ENCODE measurements at regions not wholly inside any gene's neighbourhood (a gene's known extent, or its start where the extent isn't known, plus 50 kb on each side); places are given as distances from the start of the nearest gene placed in this dataset.

- DNase-seq (ENCODE audit: low read depth), result no peak
Measured at GRCh38 chr1:58000116-58000515, 546.4 kb downstream of the OMA1 start.

DNA sequence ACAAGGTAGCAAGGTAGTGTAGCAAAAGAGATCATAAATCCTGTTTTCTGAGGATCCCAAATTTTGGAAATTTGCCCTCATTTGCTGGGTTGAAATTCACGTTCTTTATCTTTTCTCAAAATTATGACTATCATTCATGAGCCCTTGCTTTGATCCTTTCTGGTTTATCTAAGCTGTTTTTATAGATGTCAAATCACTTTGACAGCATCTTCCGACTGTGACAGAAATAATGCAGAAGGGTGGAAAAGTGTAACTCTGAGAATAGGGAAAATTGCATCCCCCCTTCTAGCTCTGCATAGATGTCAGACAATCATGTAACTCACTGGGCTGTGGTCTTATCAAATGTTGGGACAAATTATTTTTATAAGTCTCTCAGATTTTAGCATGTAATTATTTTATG lies 550.1 kb downstream of the OMA1 start:
- no peak for DNase-seq (ENCODE audit: low read depth)

- no peak for DNase-seq (ENCODE audit: low read depth)
Measured at GRCh38 chr1:57991289-57991688, 555.2 kb downstream of the OMA1 start.

- DNase-seq (ENCODE audit: low read depth), result no peak
Measured at GRCh38 chr1:57989877-57990276, 556.6 kb downstream of the OMA1 start.

GRCh38 chr1:57987523-57987922 lies 559.0 kb downstream of the OMA1 start:
- DNase-seq (ENCODE audit: low read depth), result no peak

DNA sequence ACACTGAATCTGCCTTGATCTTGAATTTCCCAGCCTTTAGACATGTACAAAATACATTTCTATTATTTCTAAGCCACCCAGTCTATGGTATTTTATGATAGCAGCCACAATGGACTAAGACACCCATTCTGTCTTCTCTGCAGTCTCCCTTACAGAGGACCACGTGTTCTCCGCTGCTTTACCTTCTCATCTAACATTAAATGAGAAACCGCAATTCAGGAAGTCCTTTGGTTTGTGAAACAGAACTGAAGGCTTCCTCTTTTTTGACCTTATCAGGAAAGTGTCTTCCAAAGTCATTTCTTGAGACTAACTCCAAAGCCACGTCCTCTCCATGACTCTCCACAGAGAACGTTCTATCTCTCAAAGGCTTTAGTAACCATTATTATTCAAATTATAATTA lies 560.1 kb downstream of the OMA1 start:
- DNase-seq (ENCODE audit: low read depth), result no peak

DNA sequence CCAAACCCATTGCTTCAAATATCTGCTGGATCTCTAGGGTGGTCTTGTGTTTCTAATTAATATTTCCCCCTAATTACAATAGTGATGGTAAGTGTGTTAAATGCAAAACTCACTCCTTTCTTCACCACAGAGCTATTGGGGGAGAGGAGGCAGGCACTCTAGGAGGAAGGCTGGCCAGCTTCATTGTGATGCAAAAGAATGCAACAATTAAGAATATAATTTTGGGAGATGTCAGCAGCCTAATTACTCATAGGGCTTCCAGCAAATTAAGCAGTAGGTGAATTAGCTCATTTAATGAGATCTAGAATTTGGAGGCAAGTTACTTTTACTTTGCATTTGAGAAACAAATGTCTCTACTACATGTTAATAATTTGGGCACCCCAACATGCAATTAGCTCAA lies 560.4 kb upstream of the DAB1 start:
- no peak for DNase-seq (ENCODE audit: low read depth)

DNA sequence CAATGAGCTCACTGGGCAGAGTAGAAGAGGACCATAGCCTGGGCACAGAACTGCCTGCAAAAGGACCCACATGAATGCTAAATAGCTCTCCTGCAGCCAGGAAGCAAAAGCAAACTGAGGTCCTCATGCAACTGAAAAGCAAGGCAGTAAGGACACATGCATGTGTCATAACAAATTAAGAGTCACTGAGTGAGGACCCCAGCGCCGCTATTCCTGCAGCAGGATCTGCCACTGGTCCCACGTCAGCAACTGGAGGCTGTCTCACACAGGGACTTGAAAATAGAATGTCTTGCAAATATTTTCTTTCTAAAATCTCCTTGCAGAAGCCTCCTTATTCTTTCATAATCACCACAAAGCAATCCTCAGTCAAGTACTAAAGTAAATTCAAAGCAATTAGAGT lies 559.6 kb upstream of the DAB1 start:
- no peak for DNase-seq (ENCODE audit: low read depth)

- DNase-seq (ENCODE audit: low read depth), result no peak
Measured at GRCh38 chr1:57982852-57983251, 559.0 kb upstream of the DAB1 start.

DNA sequence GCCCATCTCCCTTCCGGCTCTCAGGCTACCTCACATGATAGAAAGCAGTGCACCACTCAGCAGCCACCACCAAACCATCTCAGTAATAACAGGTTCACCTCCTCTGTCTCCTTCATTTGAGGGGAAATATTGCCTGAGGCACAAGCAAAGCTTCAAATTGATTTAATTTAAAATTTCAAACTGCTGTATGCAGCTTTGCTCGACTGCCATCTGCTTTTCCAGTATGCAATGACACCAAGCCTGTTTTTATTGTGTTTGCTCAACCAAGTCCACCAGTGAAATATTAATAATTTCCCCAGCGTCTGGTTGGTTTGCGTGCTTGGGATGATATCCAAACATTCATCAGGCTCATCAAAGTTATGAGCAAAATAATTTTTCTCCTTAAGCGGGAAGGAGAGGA lies 552.4 kb upstream of the DAB1 start:
- DNase-seq (ENCODE audit: low read depth), result no peak

- no peak for DNase-seq (ENCODE audit: low read depth)
Measured at GRCh38 chr1:57968321-57968720, 544.5 kb upstream of the DAB1 start.

- no peak for DNase-seq (ENCODE audit: low read depth)
Measured at GRCh38 chr1:57966751-57967406, 543.0 kb upstream of the DAB1 start.

- DNase-seq (ENCODE audit: low read depth), result no peak
Measured at GRCh38 chr1:57966340-57966739, 542.5 kb upstream of the DAB1 start.

- no peak for DNase-seq (ENCODE audit: low read depth)
Measured at GRCh38 chr1:57963581-57963980, 539.7 kb upstream of the DAB1 start.

GRCh38 chr1:57959531-57960241 lies 535.8 kb upstream of the DAB1 start:
- DNase-seq (ENCODE audit: low read depth), result no peak

GRCh38 chr1:57957576-57957975 lies 533.7 kb upstream of the DAB1 start:
- DNase-seq (ENCODE audit: low read depth), result no peak

DNA sequence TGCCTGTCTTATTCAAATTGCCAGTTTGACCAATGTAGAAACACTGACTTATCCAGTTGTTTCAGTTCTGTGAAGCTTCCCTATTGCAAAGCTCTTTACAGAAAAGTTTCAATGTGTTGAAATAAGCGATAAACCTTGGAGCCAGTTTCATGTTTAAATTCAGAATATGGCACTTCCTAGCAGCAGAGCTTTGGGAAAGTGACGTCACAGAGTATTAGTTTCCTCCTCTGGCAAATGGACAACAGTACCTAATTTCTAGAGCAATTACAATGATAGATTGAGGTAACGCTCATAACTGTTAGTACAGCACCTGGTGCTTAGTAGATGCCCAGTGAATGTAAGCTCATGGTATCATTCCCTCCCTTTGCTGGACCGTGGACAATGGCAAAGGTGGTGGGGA lies 527.5 kb upstream of the DAB1 start:
- no peak for DNase-seq (ENCODE audit: low read depth)

- DNase-seq (ENCODE audit: low read depth), result no peak
Measured at GRCh38 chr1:57949168-57949567, 525.3 kb upstream of the DAB1 start.

- DNase-seq (ENCODE audit: low read depth), result no peak
Measured at GRCh38 chr1:57947471-57947870, 523.6 kb upstream of the DAB1 start.

GRCh38 chr1:57945045-57945444 lies 521.2 kb upstream of the DAB1 start:
- DNase-seq (ENCODE audit: low read depth), result no peak

- no peak for DNase-seq (ENCODE audit: low read depth)
Measured at GRCh38 chr1:57943365-57943764, 519.5 kb upstream of the DAB1 start.

DNA sequence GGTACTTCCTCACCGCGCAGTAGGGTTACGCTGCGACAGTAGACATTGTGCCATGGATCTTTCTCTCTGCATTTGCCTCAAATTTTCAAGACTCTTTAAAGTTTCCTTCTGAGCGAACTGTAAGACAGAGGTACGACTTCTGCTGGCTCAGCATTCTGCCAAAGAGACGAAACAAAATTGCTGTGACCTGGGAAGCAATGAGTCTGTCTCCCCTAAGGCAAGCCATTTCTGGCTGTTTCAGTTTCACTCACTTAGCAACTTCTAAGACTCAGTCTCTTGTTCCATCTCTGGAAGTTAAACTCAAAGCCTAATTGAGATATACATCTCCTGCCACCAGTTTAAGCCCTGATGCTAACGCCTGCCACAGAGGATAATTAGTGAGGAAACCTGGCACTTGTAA lies 510.9 kb upstream of the DAB1 start:
- DNase-seq (ENCODE audit: low read depth), result no peak

DNA sequence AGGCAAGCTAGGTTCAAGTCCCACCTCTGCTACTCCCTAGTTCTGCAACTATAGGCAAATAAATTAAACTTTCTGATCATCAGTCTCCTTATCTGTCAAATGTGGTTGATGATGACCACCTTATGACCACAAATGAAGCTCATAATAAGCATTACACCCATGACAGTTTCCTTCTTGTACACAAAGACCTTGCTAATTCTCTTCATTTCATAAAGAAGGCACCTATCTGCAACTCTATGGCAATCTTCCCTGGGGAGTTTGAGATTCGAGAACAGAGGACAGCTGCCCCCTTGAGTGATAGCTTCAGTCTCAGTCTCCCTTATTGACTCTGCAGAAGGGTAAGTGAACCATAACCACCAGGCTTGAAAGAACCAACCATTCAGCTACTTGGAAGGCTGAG lies 503.1 kb upstream of the DAB1 start:
- no peak for DNase-seq (ENCODE audit: low read depth)

- DNase-seq (ENCODE audit: low read depth), result no peak
Measured at GRCh38 chr1:57926025-57926552, 502.2 kb upstream of the DAB1 start.

Data from stromal cell of bone marrow (primary cell).